AG09319 (cell line): ENCODE measurements at regions not wholly inside any gene's neighbourhood (a gene's known extent, or its start where the extent isn't known, plus 50 kb on each side); places are given as distances from the start of the nearest gene placed in this dataset.
"Not testable (repeated sequence)": the region's sequence is repeated elsewhere in the genome, so short reads cannot be mapped to it uniquely, and the experiment has no call there.

Source experiments
- DNase-seq: peaks from one replicate; pipeline ENCODE4 v3.0.0-alpha.2; 2010; ENCODE audit warnings: low read depth; ENCODE audit errors: extremely low read depth
- CTCF ChIP-seq: IDR thresholded peaks from 2 replicates; pipeline ENCODE4 v1.5.1; 2011; ENCODE audit warnings: low read depth, mild to moderate bottlenecking, inconsistent platforms, low read length, moderate library complexity

GRCh38 chr1:233805786-233806185, 98.7 kb upstream of the SLC35F3 start:
- no peak for TF ChIP-seq CTCF
- DNase-seq = no peak

GRCh38 chr1:233815357-233815756, 89.1 kb upstream of the SLC35F3 start:
- no peak for TF ChIP-seq CTCF
- DNase-seq = no peak

- DNase-seq = no peak
- no peak for TF ChIP-seq CTCF
These were observed 88.6 kb upstream of the SLC35F3 start for GRCh38 chr1:233815865-233816264.

- TF ChIP-seq CTCF = no peak
- no peak for DNase-seq
These were observed 88.1 kb upstream of the SLC35F3 start for GRCh38 chr1:233816348-233816747.

- TF ChIP-seq CTCF = no peak
- no peak for DNase-seq
These were observed 85.4 kb upstream of the SLC35F3 start for GRCh38 chr1:233819042-233819441.

- not testable (repeated sequence) for DNase-seq
These were observed 80.3 kb upstream of the SLC35F3 start for GRCh38 chr1:233824179-233824578.

- DNase-seq = not testable (repeated sequence)
These were observed 76.5 kb upstream of the SLC35F3 start for GRCh38 chr1:233827937-233828336.

GRCh38 chr1:233828480-233828879, 76.0 kb upstream of the SLC35F3 start:
- no peak for TF ChIP-seq CTCF
- no peak for DNase-seq

GRCh38 chr1:233834609-233835008, 69.9 kb upstream of the SLC35F3 start:
- TF ChIP-seq CTCF = no peak
- DNase-seq = no peak

GRCh38 chr1:233838207-233838606, 66.3 kb upstream of the SLC35F3 start:
- not testable (repeated sequence) for DNase-seq
